Fibroblast of the aortic adventitia (primary cell): ENCODE measurements at regions not wholly inside any gene's neighbourhood (a gene's known extent, or its start where the extent isn't known, plus 50 kb on each side); places are given as distances from the start of the nearest gene placed in this dataset.

Experiments
- DNase-seq: peaks from one replicate; pipeline ENCODE4 v3.0.0-alpha.2; 2010; ENCODE audit warnings: low read depth
- H3K4me3 ChIP-seq: 2 replicates; pipeline ENCODE4 v1.5.1; 2011; ENCODE audit warnings: low read depth, mild to moderate bottlenecking, control low read depth, low read length, moderate library complexity
- TF ChIP-seq, protein P1 (sequence below): IDR thresholded peaks from 2 replicates; pipeline ENCODE4 v1.5.1; 2011; ENCODE audit warnings: mild to moderate bottlenecking, low read length, control low read depth, inconsistent platforms; ENCODE audit not compliant: insufficient read depth

DNA sequence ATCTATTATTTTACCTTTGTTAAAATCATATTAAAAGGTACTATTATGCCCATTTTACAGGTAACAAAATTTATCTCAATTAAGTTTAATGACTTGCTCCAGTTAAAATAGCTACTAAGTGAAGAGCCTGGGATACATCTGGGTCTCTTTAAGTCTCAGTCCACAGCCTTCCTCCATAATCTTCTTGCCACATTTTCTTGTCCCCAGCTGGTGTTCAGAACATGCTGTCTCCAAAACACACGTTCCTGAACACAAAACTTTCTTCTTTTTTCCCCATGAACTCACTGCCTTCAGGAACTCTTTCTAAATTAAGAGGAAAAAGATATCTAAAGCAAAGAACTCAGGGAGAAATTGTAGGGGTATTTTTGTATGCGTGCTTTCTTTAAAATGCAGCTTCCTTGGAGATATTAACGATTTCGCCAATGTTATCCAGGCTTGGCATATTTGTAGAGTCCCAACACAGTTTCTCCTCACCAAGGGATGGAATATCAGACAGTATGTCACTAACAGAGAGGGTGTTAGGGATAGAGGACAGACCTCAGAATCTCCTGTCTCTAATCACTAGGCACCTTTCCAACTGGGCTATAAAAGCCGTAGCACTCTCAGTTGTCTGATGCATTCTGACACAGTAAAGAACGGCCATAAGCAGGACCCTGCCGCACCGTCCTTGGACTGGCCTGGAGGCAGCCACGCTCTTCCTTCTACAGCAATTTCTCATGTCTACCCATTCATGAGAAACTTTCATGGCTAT lies 232.8 kb upstream of the BLID start:
- TF ChIP-seq, protein P1, sequence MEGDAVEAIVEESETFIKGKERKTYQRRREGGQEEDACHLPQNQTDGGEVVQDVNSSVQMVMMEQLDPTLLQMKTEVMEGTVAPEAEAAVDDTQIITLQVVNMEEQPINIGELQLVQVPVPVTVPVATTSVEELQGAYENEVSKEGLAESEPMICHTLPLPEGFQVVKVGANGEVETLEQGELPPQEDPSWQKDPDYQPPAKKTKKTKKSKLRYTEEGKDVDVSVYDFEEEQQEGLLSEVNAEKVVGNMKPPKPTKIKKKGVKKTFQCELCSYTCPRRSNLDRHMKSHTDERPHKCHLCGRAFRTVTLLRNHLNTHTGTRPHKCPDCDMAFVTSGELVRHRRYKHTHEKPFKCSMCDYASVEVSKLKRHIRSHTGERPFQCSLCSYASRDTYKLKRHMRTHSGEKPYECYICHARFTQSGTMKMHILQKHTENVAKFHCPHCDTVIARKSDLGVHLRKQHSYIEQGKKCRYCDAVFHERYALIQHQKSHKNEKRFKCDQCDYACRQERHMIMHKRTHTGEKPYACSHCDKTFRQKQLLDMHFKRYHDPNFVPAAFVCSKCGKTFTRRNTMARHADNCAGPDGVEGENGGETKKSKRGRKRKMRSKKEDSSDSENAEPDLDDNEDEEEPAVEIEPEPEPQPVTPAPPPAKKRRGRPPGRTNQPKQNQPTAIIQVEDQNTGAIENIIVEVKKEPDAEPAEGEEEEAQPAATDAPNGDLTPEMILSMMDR, result no peak
- no peak overlapping the region for H3K4me3 ChIP-seq
- no peak for DNase-seq

DNA sequence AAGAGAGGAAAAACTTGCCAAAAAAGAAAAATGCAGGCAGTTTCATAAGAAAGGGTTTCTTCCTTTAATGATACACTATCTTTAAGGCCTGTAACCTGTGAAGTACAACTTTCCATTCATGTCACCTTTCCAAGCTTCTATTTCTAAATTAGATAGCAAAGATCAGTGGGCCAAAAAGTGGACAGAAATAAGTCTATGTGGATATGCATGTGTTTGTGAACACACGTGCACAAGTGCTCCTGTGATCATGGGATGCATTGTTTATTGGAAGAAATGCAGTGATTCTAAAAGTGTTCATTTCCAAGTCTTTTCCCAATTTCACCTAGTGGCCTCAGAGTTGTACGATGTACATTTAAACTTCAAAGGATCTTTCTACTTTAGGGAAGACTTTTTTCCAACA lies 230.0 kb upstream of the BLID start:
- no peak for DNase-seq
- TF ChIP-seq, protein P1, result no peak

DNA sequence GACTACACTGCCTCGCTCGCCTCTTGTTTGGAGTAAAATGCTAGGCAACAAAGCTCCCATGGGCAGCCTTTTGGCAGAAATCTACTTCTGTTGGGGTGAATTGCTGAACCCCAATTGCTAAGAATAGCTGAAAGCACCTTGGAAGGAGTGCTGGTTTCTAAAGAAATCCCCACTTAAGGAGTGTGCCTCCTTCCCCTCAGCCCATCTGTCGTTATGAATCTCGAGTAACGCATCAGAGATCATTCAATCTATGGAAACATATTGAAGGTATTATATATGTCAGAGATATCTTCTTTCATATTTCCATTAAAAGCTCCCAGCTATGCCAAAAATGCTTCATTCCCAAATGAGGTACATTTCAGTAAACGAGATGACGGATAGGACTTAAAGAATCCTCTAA lies 229.6 kb upstream of the BLID start:
- TF ChIP-seq, protein P1, result no peak
- DNase-seq, result no peak
- H3K4me3 ChIP-seq, result no peak overlapping the region

More for the DNA sequence above, 230.0 kb upstream of the BLID start:
- no peak overlapping the region for H3K4me3 ChIP-seq

DNA sequence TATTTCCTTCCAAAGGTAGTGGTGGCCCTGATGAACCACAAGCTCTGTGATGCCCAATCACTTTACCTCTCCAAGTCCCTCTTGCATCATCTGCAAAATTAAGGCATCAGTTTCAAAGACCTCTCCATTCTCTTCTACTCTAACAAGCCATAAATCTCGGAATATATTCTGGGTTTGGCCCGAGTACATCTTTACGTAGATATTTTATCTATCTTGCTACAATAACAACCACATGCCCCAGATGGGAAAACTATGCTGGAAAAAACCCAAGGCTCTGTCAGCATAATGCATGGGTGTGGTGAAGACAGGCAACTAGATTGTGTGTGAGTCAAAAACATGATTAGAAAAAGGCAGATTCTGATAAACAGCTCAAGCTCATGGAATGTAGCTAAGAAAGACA lies 228.2 kb upstream of the BLID start:
- DNase-seq, result peak; percentile 100
- no peak overlapping the region for H3K4me3 ChIP-seq
- TF ChIP-seq, protein P1, result no peak

DNA sequence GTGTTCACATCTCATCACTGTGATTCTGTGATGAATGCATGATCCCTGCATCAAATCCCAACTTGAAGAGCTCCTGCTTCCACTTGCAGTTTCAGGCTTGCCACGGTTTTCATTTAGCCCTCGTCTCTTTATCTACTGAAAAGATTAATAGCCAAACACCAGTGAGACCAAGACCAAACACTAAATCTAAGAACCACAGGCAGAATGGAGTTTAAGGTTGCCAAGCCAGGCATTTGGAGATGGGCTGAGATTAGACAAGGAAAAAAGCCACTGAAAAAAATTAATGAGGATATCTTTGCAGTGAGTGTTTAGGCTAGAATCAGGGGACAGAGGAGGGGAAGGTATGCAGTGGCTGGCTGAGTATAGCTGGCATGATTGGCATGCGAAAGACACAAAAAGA lies 227.2 kb upstream of the BLID start:
- no peak overlapping the region for H3K4me3 ChIP-seq
- TF ChIP-seq, protein P1, result no peak
- DNase-seq, result peak; percentile 88

DNA sequence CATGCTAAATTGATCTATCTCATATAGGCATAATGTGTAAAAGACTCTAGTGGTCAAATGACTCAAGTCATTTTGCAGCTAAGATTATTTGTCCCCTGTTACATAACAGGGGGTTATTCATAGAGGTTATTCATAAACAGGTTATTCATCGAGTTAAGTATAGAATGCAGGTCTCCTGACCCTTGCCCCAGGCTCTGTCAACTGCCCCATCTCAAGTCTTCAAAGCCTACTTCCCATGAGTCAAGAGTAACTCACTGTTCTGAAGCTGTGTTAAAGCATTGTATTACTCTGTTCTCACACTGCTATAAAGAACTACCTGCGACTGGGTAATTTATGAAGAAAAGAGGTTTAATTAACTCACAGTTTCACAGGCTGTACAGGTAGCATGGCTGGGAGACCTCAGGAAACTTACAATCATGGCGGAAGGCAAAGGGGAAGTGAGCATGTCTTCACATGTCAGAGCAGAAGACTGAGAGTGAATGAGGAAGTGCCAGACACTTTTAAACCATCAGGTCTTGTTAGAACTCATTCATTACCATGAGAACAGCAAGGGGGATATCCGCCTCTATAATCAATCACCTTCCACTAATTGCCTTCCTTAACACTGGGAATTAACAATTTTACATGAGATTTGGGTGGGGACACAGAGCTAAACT lies 226.2 kb upstream of the BLID start:
- no peak for DNase-seq
- TF ChIP-seq, protein P1, result no peak
- H3K4me3 ChIP-seq, result no peak overlapping the region
